Heart left ventricle (tissue), 16 donors: ENCODE measurements at regions not wholly inside any gene's neighbourhood (a gene's known extent, or its start where the extent isn't known, plus 50 kb on each side); places are given as distances from the start of the nearest gene placed in this dataset.

Experiments used
- ATAC-seq, 4 donors: fragments of 200-7000 bp; cut with Tn5 transposase; one replicate each; pipeline ENCODE4 v1.9.1; 2020 to 2022; ENCODE audit warnings: moderate library complexity in 4 of 4, mild to moderate bottlenecking in 3 of 4, moderate number of reproducible peaks in 1 of 4
- DNase-seq, 5 donors: peaks; one replicate each; pipeline ENCODE4 v3.0.0-alpha.2; 2020
- H3K27ac ChIP-seq, 12 donors: fragments of 200-600 bp; sonication (generic) in 4 of 12; one replicate each; pipeline versions ENCODE4 v1.5.0 to v1.8.0; 2016 to 2022; ENCODE audit warnings: mild to moderate bottlenecking in 2 of 12
- H3K27me3 ChIP-seq, 9 donors: fragments of 200-600 bp; sonication (generic) in 2 of 9; one replicate each; pipeline versions ENCODE4 v1.5.1 to v1.8.0; 2016 to 2022; ENCODE audit warnings: mild to moderate bottlenecking in 3 of 9
- H3K36me3 ChIP-seq, 9 donors: fragments of 200-600 bp; sonication (generic) in 2 of 9; one replicate each; pipeline versions ENCODE4 v1.5.0 to v1.8.0; 2018 to 2022; ENCODE audit warnings: mild to moderate bottlenecking in 2 of 9
- H3K4me1 ChIP-seq, 12 donors: fragments of 200-600 bp; sonication (generic) in 4 of 12; one replicate each; pipeline versions ENCODE4 v1.5.0 to v1.8.0; 2016 to 2022; ENCODE audit warnings: mild to moderate bottlenecking in 3 of 12
- H3K4me3 ChIP-seq, 12 donors: fragments of 200-600 bp; sonication (generic) in 4 of 12; one replicate each; pipeline versions ENCODE4 v1.5.0 to v1.8.0; 2017 to 2022; ENCODE audit warnings: mild to moderate bottlenecking in 9 of 12, moderate library complexity in 4 of 12
- H3K9me3 ChIP-seq, 12 donors: fragments of 200-600 bp; sonication (generic) in 4 of 12; one replicate each; pipeline versions ENCODE4 v1.5.0 to v1.8.0; 2016 to 2022; ENCODE audit warnings: mild to moderate bottlenecking in 1 of 12
- POLR2A ChIP-seq, 2 donors: fragments of 450-650 bp; IDR thresholded peaks; one replicate each; pipeline ENCODE4 v1.6.1; 2017; ENCODE audit warnings: antibody characterized with exemption in 2 of 2, mild to moderate bottlenecking in 2 of 2, moderate library complexity in 2 of 2
- WGBS, 4 donors: extraction: QIAGEN DNeasy Blood & Tissue Kit in 2 of 4; methylation state at CpG; one replicate each; pipeline versions ENCODE4 v1.1.5 to v1.1.7; 2013 to 2018; 5-methylcytosine and 5-hydroxymethylcytosine counted together
- intact Hi-C, 10 donors: fragments of 100-400 bp; cut with DNase I; formaldehyde crosslinking; loops; one replicate each; pipeline versions ENCODE4 v1.11.1 to v1.14.2; 2022
- TF ChIP-seq, protein P1 (sequence below), 12 donors: fragments of 200-600 bp; sonication (generic) in 4 of 12; IDR thresholded peaks; one replicate each; pipeline versions ENCODE4 v1.5.0 to v1.8.0; 2018 to 2022; ENCODE audit warnings: antibody characterized with exemption in 12 of 12, mild to moderate bottlenecking in 5 of 12
- donor health status: ischemic (EF 13 %, LVEDD 7.1; RV severe dilation, severe dysfunction).
- donor health status: healthy with polysubstance abuse.
- donor health status: DM: no; HTN: yes; CAD: no.
- donor health status: DM: no; HTN: no; CAD: no.
- donor health status: ischemic (EF 25% LVEDD 6.9; RV normal size, moderate dysfunction).
- donor health status: ischemic (EF 25% LVEDD 5.7; RV mildly dilated, moderate dysfunction).
- donor health status: healthy.
- donor health status: DM: yes; HTN: yes; CAD: no.
- donor health status: ischemic (EF 35%, LVEDD 5.7; RV mildly dilated, moderate dysfunction).
- donor health status: nonischemic (EF 11% LVEDD 7.7; RV severe dilation, severe dysfunction).
- donor health status: DM: yes; HTN: yes; CAD: no.
- donor health status: PGD.
- donor health status: ischemic (EF 29% LVEDD 5.4; RV normal size, mild dysfunction).
- donor health status: nonischemic (EF 23%, LVEDD 6.1; RV moderate dilation, normal function).

DNA sequence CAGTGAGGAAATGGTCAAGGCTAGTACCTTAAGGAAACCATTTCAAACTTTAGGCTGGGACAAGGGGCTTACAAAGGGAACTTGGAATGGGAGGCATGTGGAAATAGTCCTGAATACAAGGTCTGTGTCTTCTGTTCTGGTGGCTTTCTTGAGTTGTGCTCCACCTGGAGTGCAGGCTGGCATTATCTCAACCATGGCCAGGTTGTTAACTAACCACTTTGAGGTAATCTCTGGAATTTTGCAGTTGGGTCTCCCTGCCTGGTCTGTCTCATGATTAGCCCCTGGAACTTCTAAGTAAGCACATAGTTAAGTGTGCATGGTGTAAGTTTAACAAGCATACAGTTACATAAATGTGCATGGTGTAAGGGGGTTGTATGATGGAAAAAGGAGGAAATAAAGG is 77.5 kb downstream of the PCDH18 start:
- no peaks in the 10 kb centered on the region for H3K9me3 ChIP-seq
- H3K27ac ChIP-seq, result no peak overlapping the region
- H3K4me3 ChIP-seq, result no peak overlapping the region
- TF ChIP-seq POLR2A (IDR thresholded peaks at IDR 0.05), result no peak
- TF ChIP-seq, protein P1, sequence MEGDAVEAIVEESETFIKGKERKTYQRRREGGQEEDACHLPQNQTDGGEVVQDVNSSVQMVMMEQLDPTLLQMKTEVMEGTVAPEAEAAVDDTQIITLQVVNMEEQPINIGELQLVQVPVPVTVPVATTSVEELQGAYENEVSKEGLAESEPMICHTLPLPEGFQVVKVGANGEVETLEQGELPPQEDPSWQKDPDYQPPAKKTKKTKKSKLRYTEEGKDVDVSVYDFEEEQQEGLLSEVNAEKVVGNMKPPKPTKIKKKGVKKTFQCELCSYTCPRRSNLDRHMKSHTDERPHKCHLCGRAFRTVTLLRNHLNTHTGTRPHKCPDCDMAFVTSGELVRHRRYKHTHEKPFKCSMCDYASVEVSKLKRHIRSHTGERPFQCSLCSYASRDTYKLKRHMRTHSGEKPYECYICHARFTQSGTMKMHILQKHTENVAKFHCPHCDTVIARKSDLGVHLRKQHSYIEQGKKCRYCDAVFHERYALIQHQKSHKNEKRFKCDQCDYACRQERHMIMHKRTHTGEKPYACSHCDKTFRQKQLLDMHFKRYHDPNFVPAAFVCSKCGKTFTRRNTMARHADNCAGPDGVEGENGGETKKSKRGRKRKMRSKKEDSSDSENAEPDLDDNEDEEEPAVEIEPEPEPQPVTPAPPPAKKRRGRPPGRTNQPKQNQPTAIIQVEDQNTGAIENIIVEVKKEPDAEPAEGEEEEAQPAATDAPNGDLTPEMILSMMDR (IDR thresholded peaks at IDR 0.05), result no peak
- no peaks in the 10 kb centered on the region for H3K36me3 ChIP-seq
- ATAC-seq (no peak), DNase-seq (no peak)
- H3K4me1 ChIP-seq, result no peaks in the 10 kb centered on the region
- intact Hi-C loops, result no loop called here
- H3K27me3 ChIP-seq, result no peaks in the 10 kb centered on the region

DNA sequence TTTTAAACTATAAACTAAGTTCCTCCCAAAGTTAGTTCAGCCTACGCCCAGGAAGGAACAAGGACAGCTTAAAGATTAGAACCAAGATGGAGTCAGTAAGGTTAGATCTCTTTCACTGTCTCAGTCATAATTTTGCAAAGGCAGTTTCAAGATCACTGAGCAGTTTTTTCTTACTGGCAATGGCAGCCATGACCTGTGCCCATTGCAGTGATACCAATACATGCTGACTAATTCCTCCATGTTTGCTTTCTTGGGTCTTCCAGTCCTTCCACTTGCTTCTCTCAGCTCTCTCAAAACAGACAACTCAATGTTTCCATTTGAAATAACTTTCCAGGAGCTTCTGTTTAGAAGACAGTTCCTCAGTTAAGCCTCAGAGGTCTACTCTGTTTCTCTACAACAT is 79.5 kb downstream of the PCDH18 start:
- no peak for TF ChIP-seq POLR2A (IDR thresholded peaks at IDR 0.05)
- TF ChIP-seq, protein P1 (IDR thresholded peaks at IDR 0.05), result no peak
- intact Hi-C loops, result no loop called here
- H3K9me3 ChIP-seq, result no peaks in the 10 kb centered on the region
- no peak overlapping the region for H3K4me3 ChIP-seq
- DNase-seq (no peak), ATAC-seq (no peak)
- H3K27ac ChIP-seq, result no peak overlapping the region
- no peaks in the 10 kb centered on the region for H3K27me3 ChIP-seq
- H3K36me3 ChIP-seq, result no peaks in the 10 kb centered on the region
- no peaks in the 10 kb centered on the region for H3K4me1 ChIP-seq
- WGBS, 4 donors, result 91 to 100% (median 91%) methylated on average over 1 of the region's 1 CpG

DNA sequence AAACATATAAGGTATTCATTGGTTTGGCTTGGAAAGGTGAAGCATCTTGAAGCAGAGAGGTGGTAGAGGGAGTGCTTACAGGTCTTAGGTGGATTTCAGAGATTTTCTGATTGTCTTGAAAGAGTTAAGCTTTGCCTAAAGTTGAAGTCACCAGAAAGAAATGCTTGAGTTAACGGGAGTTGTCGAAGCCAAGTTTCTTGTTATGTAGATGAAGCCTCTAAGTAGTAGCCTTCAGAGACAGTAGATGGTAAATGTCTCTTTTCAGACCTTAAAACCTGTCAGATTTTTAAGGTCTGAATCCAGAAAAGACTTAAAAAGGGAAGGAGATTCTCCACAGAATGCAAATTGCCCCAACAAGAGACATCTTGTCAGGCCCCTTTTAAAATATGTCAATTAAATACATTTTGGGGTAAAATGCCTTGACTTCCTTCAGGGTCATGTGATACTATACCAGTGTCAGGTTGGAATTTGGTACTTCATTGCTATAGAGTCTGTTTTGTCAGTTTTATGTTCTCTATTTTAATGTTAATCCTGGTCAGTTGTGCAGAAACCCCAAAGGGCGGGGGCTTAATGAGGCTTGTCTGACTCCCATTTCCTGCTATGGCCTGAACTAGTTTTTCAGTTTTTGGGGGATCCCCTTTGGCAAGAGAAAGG is 81.0 kb downstream of the PCDH18 start:
- TF ChIP-seq POLR2A (IDR thresholded peaks at IDR 0.05), result no peak
- TF ChIP-seq, protein P1 (IDR thresholded peaks at IDR 0.05), result no peak
- ATAC-seq (no peak), DNase-seq (no peak)
- no peak overlapping the region for H3K27ac ChIP-seq
- no peaks in the 10 kb centered on the region for H3K36me3 ChIP-seq
- intact Hi-C loops, result no loop called here
- no peaks in the 10 kb centered on the region for H3K9me3 ChIP-seq
- H3K4me1 ChIP-seq, result no peaks in the 10 kb centered on the region
- 51 to 65% (median 58%) methylated on average over 3 of the region's 3 CpGs for WGBS, 4 donors
- no peaks in the 10 kb centered on the region for H3K27me3 ChIP-seq
- no peak overlapping the region for H3K4me3 ChIP-seq

DNA sequence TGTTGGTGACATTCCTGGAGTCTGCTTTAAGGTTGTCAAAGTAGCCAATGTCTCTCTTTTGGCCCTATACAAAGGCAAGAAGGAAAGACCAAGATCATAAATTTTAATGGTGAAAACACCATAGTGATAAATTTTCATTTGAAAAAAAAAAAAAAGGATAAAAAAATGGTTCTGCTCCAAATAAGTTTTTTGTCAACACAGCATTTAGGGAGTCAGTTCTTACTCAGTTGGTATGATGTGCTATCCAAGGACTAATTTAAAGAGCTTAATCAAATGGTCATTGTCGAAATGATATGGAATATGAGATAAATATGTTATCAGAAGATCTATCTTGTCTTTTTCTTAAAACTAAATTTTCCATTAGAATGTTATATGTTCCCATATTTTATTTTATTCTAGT is 83.9 kb downstream of the PCDH18 start:
- no peak for ATAC-seq
- 86 to 95% (median 90%) methylated on average over 1 of the region's 1 CpG for WGBS, 4 donors
- Histone ChIP-seq H3K9me3 (no peaks in the 10 kb centered on the region), H3K36me3 (no peaks in the 10 kb centered on the region), H3K27me3 (no peaks in the 10 kb centered on the region), H3K4me1 (no peaks in the 10 kb centered on the region), H3K27ac (no peak overlapping the region), H3K4me3 (no peak overlapping the region)
- intact Hi-C loops, result no loop called here
- no peak for TF ChIP-seq POLR2A (IDR thresholded peaks at IDR 0.05)
- TF ChIP-seq, protein P1 (IDR thresholded peaks at IDR 0.05), result no peak
- no peak for DNase-seq
